Hepatocyte (in vitro differentiated cells): ENCODE measurements at regions not wholly inside any gene's neighbourhood (a gene's known extent, or its start where the extent isn't known, plus 50 kb on each side); places are given as distances from the start of the nearest gene placed in this dataset.

Experiments
- DNase-seq: peaks from one replicate; pipeline ENCODE4 v3.0.0-alpha.2; 2016; ENCODE audit warnings: low spot score
- H2AFZ ChIP-seq: fragments of 200-600 bp; sonication (generic); 2 replicates; pipeline ENCODE4 v1.6.0; 2016; ENCODE audit warnings: antibody characterized with exemption, mild to moderate bottlenecking
- H3K27ac ChIP-seq: fragments of 200-600 bp; sonication (generic); 2 replicates; pipeline ENCODE4 v1.5.1; 2016; ENCODE audit warnings: mild to moderate bottlenecking
- H3K27me3 ChIP-seq: fragments of 200-600 bp; sonication (generic); 2 replicates; pipeline ENCODE4 v1.6.1; 2016
- H3K36me3 ChIP-seq: fragments of 200-600 bp; sonication (generic); replicated peaks from 2 replicates; pipeline ENCODE4 v1.5.1; 2016; ENCODE audit warnings: low read depth; ENCODE audit not compliant: insufficient read depth
- H3K4me1 ChIP-seq: fragments of 200-600 bp; sonication (generic); 2 replicates; pipeline ENCODE4 v1.5.1; 2016; ENCODE audit warnings: mild to moderate bottlenecking, moderate library complexity; ENCODE audit not compliant: insufficient read depth
- H3K4me2 ChIP-seq: fragments of 200-600 bp; sonication (generic); 2 replicates; pipeline ENCODE4 v1.6.0; 2016
- H3K4me3 ChIP-seq: fragments of 200-600 bp; sonication (generic); 2 replicates; pipeline ENCODE4 v1.5.1; 2016; ENCODE audit warnings: mild to moderate bottlenecking
- H3K79me2 ChIP-seq: fragments of 200-600 bp; sonication (generic); 2 replicates; pipeline ENCODE4 v1.6.0; 2017; ENCODE audit warnings: mild to moderate bottlenecking
- H3K9me2 ChIP-seq: fragments of 200-600 bp; sonication (generic); replicated peaks from 2 replicates; pipeline ENCODE4 v1.6.0; 2017; ENCODE audit warnings: mild to moderate bottlenecking; ENCODE audit not compliant: insufficient read depth
- H3K9me3 ChIP-seq: fragments of 200-600 bp; sonication (generic); 2 replicates; pipeline ENCODE4 v1.5.1; 2016; ENCODE audit warnings: low read depth, mild to moderate bottlenecking
- H4K20me1 ChIP-seq: fragments of 200-600 bp; sonication (generic); 2 replicates; pipeline ENCODE4 v1.6.0; 2016; ENCODE audit warnings: mild to moderate bottlenecking; ENCODE audit not compliant: insufficient read depth, poor library complexity, severe bottlenecking
- CTCF ChIP-seq: fragments of 200-600 bp; sonication (generic); IDR thresholded peaks from 2 replicates; pipeline ENCODE4 v1.5.1; 2016; ENCODE audit warnings: antibody characterized with exemption, mild to moderate bottlenecking; ENCODE audit not compliant: poor library complexity
- EZH2 ChIP-seq: fragments of 200-600 bp; sonication (generic); IDR thresholded peaks from 2 replicates; pipeline ENCODE4 v1.6.1; 2016; ENCODE audit warnings: antibody characterized with exemption, mild to moderate bottlenecking, borderline replicate concordance
- EZH2phosphoT487 ChIP-seq: fragments of 200-600 bp; sonication (generic); IDR thresholded peaks from one replicate; pipeline ENCODE4 v1.6.1; 2018; ENCODE audit warnings: antibody characterized with exemption, mild to moderate bottlenecking, low read depth, moderate library complexity; ENCODE audit not compliant: unreplicated experiment, severe bottlenecking
- WGBS: methylation state at CpG from one replicate; pipeline ENCODE4 v1.1.6; 2016; ENCODE audit warnings: low lambda C conversion rate; ENCODE audit errors: missing lambda C conversion rate; 5-methylcytosine and 5-hydroxymethylcytosine counted together

DNA sequence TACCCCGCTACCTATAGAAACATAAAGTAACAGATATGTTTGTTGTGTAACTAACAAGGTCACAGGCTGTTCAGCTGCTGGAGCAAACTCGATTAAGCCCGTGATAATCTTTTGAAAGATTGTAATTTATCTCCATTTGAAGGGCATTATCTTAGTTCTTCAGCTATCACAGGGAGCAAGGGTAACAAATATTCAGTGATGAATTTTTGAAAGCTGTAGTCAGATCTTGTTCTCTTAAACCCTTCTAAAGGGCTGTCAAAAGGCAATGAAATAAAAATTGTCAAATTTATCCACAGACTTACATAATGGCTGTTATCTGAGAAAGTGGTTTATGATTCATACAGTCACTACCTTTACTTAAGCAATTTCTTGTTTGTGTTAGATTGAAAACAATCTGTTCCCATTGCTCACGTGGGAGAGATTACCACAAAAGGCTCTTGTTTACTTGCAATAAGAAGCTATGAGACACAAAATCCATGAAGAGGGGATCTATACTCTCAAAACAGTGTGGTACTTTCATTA is 78.3 kb upstream of the ZNF608 start:
- Histone ChIP-seq H3K4me3 (no peak overlapping the region), H3K27ac (peak overlapping the region; percentile 44), H3K9me3 (no peaks in the 10 kb centered on the region), H4K20me1 (no peaks in the 10 kb centered on the region), H2AFZ (no peak overlapping the region), H3K9me2 (no peaks in the 10 kb centered on the region), H3K4me1 (peaks cover 11% of the 10 kb centered on the region), H3K27me3 (no peaks in the 10 kb centered on the region), H3K4me2 (peak overlapping the region; percentile 17), H3K36me3 (no peaks in the 10 kb centered on the region), H3K79me2 (no peaks in the 10 kb centered on the region)
- no peak for DNase-seq
- 25% methylated on average over 4 of the region's 4 CpGs for WGBS
- TF ChIP-seq EZH2 (no peak), EZH2phosphoT487 (no peak), CTCF (no peak)

DNA sequence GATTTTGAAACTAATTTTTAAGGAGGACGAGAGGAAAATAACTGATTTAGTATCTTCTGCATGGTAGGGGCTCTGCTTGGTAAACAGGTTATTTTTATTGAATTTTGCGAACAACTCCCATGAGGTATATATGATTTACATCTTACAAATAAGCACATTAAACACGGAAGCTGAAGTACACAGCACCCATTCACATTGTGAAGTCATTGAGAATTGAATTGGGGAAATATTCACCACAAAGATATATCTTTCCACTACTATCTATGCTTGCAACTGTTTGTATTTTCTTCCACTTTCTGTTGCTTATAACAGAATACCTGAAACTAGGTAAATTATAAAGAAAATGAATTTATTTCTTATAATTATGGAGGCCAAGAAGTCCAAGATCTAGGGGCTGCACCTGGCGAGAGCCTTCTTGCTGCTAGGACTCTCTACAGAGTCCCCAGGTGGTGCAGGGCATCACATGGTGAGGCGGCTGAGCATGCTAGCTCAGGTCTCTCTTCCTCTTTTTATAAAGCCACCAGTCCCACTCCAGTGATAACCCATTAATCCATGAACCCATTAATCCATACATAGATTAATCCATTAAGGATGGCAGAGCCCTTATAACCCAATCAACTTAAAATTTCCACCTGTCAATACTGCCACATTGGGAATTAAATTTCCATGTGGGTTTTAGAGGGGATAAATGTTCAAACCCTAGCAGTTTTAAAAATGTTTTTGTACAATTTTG is 79.0 kb upstream of the ZNF608 start:
- no peak overlapping the region for H3K4me3 ChIP-seq
- H3K36me3 ChIP-seq, result no peaks in the 10 kb centered on the region
- no peaks in the 10 kb centered on the region for H4K20me1 ChIP-seq
- H3K9me3 ChIP-seq, result no peaks in the 10 kb centered on the region
- TF ChIP-seq EZH2phosphoT487 (no peak), EZH2 (no peak), CTCF (no peak)
- H3K27me3 ChIP-seq, result no peaks in the 10 kb centered on the region
- H2AFZ ChIP-seq, result no peak overlapping the region
- H3K27ac ChIP-seq, result peak overlapping the region; percentile 44
- no peak for DNase-seq
- no peaks in the 10 kb centered on the region for H3K79me2 ChIP-seq
- H3K9me2 ChIP-seq, result no peaks in the 10 kb centered on the region
- 93% methylated on average over 5 of the region's 5 CpGs for WGBS
- H3K4me2 ChIP-seq, result peak overlapping the region; percentile 14
- H3K4me1 ChIP-seq, result peaks cover 11% of the 10 kb centered on the region

DNA sequence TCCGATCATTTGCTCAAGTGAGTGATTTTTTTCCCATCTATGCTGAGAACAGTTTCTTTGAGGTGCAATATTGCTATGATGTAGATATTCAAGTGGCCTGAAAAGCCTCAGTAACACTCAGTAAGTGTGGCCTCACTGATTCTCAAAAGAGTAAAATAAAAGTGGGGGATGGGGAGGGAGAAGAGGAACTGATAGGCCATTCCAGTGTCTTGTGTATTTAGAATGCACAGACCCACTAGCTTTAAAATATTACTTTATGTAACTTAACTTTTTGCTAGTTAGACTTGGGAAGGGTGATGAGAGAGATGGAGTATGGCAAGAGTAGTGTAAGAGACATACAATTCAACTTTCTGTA is 79.5 kb upstream of the ZNF608 start:
- H3K27me3 ChIP-seq, result no peaks in the 10 kb centered on the region
- no peak overlapping the region for H3K4me3 ChIP-seq
- no peaks in the 10 kb centered on the region for H3K9me3 ChIP-seq
- DNase-seq, result no peak
- H3K36me3 ChIP-seq, result no peaks in the 10 kb centered on the region
- H3K9me2 ChIP-seq, result no peaks in the 10 kb centered on the region
- H4K20me1 ChIP-seq, result no peaks in the 10 kb centered on the region
- H3K79me2 ChIP-seq, result no peaks in the 10 kb centered on the region
- H3K4me2 ChIP-seq, result no peak overlapping the region
- H3K27ac ChIP-seq, result no peak overlapping the region
- H3K4me1 ChIP-seq, result peaks cover 11% of the 10 kb centered on the region
- WGBS, result 96% methylated on average over 1 of the region's 1 CpG
- TF ChIP-seq CTCF (no peak), EZH2 (no peak), EZH2phosphoT487 (no peak)
- H2AFZ ChIP-seq, result no peak overlapping the region
